ENCODE measurements at regions not wholly inside any gene's neighbourhood (a gene's known extent, or its start where the extent isn't known, plus 50 kb on each side); places are given as distances from the start of the nearest gene placed in this dataset.

DNA sequence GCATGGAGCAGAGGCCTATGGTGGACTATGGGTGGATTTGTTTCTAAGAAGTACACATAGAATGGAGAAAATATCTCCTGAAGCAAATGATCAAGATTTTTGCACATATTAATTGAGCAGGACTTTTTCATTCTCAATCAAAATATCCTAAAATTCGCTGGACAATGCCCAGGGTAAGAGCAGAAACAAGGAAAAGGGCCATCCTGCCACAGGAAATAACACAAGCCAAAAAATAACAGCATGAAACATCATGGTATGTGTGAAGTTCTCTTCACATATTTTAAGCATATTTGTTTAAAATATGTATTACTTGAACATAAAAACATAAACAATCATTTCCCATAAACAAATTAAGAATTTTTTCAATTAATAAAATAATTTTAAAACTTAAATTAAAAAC is 868.9 kb downstream of the EPHA7 start:
- H3K4me3 ChIP-seq (ENCODE audit: low read length), result no peak overlapping the region
- H3K4me1 ChIP-seq (ENCODE audit: low read length), result no peaks in the 10 kb centered on the region
- no peaks in the 10 kb centered on the region for H3K36me3 ChIP-seq (replicated peaks; ENCODE audit: low read depth, low read length)
- no peaks in the 10 kb centered on the region for H3K79me2 ChIP-seq (ENCODE audit: low read length)
- H3K9ac ChIP-seq (ENCODE audit: low read length), result no peak overlapping the region
- H3K9me3 ChIP-seq (ENCODE audit: insufficient read depth, low read length), result no peaks in the 10 kb centered on the region
- no peak overlapping the region for H2AFZ ChIP-seq (ENCODE audit: low read depth, low read length)
- H3K4me2 ChIP-seq (ENCODE audit: low read length), result no peak overlapping the region
- H4K20me1 ChIP-seq (ENCODE audit: insufficient read depth, low read length), result no peaks in the 10 kb centered on the region
- no peak for TF ChIP-seq EZH2phosphoT487 (IDR thresholded peaks at IDR 0.05; ENCODE audit: low read depth)
- TF ChIP-seq, protein P1, sequence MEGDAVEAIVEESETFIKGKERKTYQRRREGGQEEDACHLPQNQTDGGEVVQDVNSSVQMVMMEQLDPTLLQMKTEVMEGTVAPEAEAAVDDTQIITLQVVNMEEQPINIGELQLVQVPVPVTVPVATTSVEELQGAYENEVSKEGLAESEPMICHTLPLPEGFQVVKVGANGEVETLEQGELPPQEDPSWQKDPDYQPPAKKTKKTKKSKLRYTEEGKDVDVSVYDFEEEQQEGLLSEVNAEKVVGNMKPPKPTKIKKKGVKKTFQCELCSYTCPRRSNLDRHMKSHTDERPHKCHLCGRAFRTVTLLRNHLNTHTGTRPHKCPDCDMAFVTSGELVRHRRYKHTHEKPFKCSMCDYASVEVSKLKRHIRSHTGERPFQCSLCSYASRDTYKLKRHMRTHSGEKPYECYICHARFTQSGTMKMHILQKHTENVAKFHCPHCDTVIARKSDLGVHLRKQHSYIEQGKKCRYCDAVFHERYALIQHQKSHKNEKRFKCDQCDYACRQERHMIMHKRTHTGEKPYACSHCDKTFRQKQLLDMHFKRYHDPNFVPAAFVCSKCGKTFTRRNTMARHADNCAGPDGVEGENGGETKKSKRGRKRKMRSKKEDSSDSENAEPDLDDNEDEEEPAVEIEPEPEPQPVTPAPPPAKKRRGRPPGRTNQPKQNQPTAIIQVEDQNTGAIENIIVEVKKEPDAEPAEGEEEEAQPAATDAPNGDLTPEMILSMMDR (IDR thresholded peaks at IDR 0.05; ENCODE audit: low read depth, low read length), result no peak
- no peak overlapping the region for H3K27ac ChIP-seq (ENCODE audit: low read length)
- no peaks in the 10 kb centered on the region for H3K27me3 ChIP-seq (ENCODE audit: low read depth, low read length)

DNA sequence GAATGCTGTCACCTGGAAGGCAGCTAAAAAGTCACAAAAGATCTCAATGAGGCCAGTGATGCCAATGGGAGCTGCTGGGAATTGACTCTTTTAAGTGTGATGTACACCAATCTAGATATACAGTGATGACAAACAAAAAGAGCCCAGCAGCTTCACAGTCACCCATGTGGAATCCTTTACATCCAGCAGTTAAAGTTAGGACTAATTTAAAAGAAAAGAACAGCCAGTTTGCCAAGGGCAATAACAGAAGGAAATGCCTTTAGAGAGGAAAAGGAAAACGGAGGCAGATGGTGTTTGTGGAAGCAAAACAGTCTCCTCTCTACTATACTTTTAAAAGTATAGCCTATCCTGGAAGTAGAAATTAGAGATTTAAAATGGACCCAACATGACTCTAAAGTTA is 873.5 kb downstream of the EPHA7 start:
- Histone ChIP-seq H3K4me2 (ENCODE audit: low read length) (no peak overlapping the region), H3K4me1 (ENCODE audit: low read length) (no peaks in the 10 kb centered on the region), H4K20me1 (ENCODE audit: insufficient read depth, low read length) (no peaks in the 10 kb centered on the region), H3K27ac (ENCODE audit: low read length) (no peak overlapping the region), H2AFZ (ENCODE audit: low read depth, low read length) (no peak overlapping the region), H3K9ac (ENCODE audit: low read length) (no peak overlapping the region), H3K27me3 (ENCODE audit: low read depth, low read length) (no peaks in the 10 kb centered on the region), H3K4me3 (ENCODE audit: low read length) (no peak overlapping the region), H3K36me3 (replicated peaks; ENCODE audit: low read depth, low read length) (no peaks in the 10 kb centered on the region), H3K9me3 (ENCODE audit: insufficient read depth, low read length) (no peaks in the 10 kb centered on the region), H3K79me2 (ENCODE audit: low read length) (no peaks in the 10 kb centered on the region)
- no peak for TF ChIP-seq EZH2phosphoT487 (IDR thresholded peaks at IDR 0.05; ENCODE audit: low read depth)
- TF ChIP-seq, protein P1 (IDR thresholded peaks at IDR 0.05; ENCODE audit: low read depth, low read length), result no peak

DNA sequence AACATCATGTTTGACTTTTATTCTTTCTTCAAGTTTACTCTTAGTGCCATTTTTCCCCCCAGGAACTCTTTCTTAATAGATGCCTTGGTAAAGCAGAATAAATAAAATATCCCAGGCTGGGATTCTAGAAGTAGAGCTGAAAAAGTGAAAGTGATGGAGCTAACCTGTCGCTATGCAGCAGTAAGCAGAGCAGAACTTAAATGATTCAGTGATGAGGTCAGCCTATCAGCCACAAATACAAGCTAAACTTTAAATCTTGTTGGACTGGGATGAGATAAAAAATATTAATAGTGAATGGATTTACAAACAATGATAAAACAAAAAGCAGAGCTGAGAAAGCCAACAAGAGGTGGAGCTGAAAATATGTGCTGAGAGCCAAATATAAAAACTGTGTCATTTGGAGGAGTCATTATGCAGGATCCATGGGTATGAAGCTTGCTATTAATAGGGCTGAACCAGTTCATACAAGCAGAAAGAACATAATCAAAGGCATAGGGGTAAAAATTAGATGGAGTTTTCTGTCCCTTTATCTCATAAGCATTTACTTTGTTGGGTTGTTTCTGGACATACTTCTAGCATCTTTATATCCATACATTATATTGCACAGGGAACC is 877.8 kb downstream of the EPHA7 start:
- no peaks in the 10 kb centered on the region for H3K36me3 ChIP-seq (replicated peaks; ENCODE audit: low read depth, low read length)
- no peaks in the 10 kb centered on the region for H3K9me3 ChIP-seq (ENCODE audit: insufficient read depth, low read length)
- no peaks in the 10 kb centered on the region for H3K79me2 ChIP-seq (ENCODE audit: low read length)
- H2AFZ ChIP-seq (ENCODE audit: low read depth, low read length), result no peak overlapping the region
- no peak overlapping the region for H3K4me2 ChIP-seq (ENCODE audit: low read length)
- no peaks in the 10 kb centered on the region for H3K4me1 ChIP-seq (ENCODE audit: low read length)
- H3K4me3 ChIP-seq (ENCODE audit: low read length), result no peak overlapping the region
- TF ChIP-seq, protein P1 (IDR thresholded peaks at IDR 0.05; ENCODE audit: low read depth, low read length), result no peak
- no peak for TF ChIP-seq EZH2phosphoT487 (IDR thresholded peaks at IDR 0.05; ENCODE audit: low read depth)
- no peak overlapping the region for H3K27ac ChIP-seq (ENCODE audit: low read length)
- no peaks in the 10 kb centered on the region for H4K20me1 ChIP-seq (ENCODE audit: insufficient read depth, low read length)
- H3K9ac ChIP-seq (ENCODE audit: low read length), result no peak overlapping the region
- H3K27me3 ChIP-seq (ENCODE audit: low read depth, low read length), result no peaks in the 10 kb centered on the region

DNA sequence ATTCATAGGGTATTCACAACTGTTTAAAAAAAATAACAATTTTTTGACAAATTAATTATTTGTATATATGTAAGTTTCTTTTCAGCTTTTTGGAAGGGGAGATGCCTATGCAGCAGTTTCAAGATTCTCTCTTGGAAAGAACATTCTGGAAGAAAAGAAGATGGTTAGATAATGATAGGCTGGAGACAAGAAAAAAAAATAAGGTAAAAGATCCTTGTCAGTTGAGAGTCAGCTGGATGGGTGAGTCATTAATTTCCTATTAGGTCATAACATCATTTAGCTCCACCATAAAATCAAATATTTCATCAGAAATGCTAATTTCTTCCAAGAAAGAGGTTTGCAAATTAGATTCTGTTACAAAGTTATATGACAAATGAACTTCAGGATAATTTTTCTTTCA is 880.4 kb downstream of the EPHA7 start:
- Histone ChIP-seq H3K4me2 (ENCODE audit: low read length) (no peak overlapping the region), H3K9ac (ENCODE audit: low read length) (no peak overlapping the region), H3K4me1 (ENCODE audit: low read length) (no peaks in the 10 kb centered on the region), H3K79me2 (ENCODE audit: low read length) (no peaks in the 10 kb centered on the region), H3K9me3 (ENCODE audit: insufficient read depth, low read length) (no peaks in the 10 kb centered on the region), H3K36me3 (replicated peaks; ENCODE audit: low read depth, low read length) (no peaks in the 10 kb centered on the region), H4K20me1 (ENCODE audit: insufficient read depth, low read length) (no peaks in the 10 kb centered on the region), H3K27me3 (ENCODE audit: low read depth, low read length) (no peaks in the 10 kb centered on the region), H2AFZ (ENCODE audit: low read depth, low read length) (no peak overlapping the region), H3K27ac (ENCODE audit: low read length) (no peak overlapping the region), H3K4me3 (ENCODE audit: low read length) (no peak overlapping the region)
- TF ChIP-seq, protein P1 (IDR thresholded peaks at IDR 0.05; ENCODE audit: low read depth, low read length), result no peak
- no peak for TF ChIP-seq EZH2phosphoT487 (IDR thresholded peaks at IDR 0.05; ENCODE audit: low read depth)

Measured in OCI-LY3 (cell line).